ENCODE measurements at regions not wholly inside any gene's neighbourhood (a gene's known extent, or its start where the extent isn't known, plus 50 kb on each side); places are given as distances from the start of the nearest gene placed in this dataset.

- no peak for TF ChIP-seq CTCF (IDR thresholded peaks at IDR 0.05)
These were observed 1530.1 kb upstream of the PABPC4L start for GRCh38 chr4:135731682-135732081.

- no peak for TF ChIP-seq CTCF (IDR thresholded peaks at IDR 0.05)
These were observed 1522.8 kb upstream of the PABPC4L start for GRCh38 chr4:135724421-135724820.

- TF ChIP-seq CTCF (IDR thresholded peaks at IDR 0.05), result peak; percentile 43
These were observed 1516.4 kb upstream of the PABPC4L start for GRCh38 chr4:135718019-135718418.

GRCh38 chr4:135705343-135705742, 1503.8 kb upstream of the PABPC4L start:
- TF ChIP-seq CTCF (IDR thresholded peaks at IDR 0.05), result no peak

GRCh38 chr4:135694066-135694465, 1492.5 kb upstream of the PABPC4L start:
- no peak for TF ChIP-seq CTCF (IDR thresholded peaks at IDR 0.05)

- TF ChIP-seq CTCF (IDR thresholded peaks at IDR 0.05), result no peak
These were observed 1482.4 kb upstream of the PABPC4L start for GRCh38 chr4:135684001-135684400.

GRCh38 chr4:135672202-135672601, 1470.6 kb upstream of the PABPC4L start:
- TF ChIP-seq CTCF (IDR thresholded peaks at IDR 0.05), result no peak

GRCh38 chr4:135670548-135670947, 1469.0 kb upstream of the PABPC4L start:
- TF ChIP-seq CTCF (IDR thresholded peaks at IDR 0.05), result no peak

Measured in LNCAP (cell line).